ENCODE measurements at regions not wholly inside any gene's neighbourhood (a gene's known extent, or its start where the extent isn't known, plus 50 kb on each side); places are given as distances from the start of the nearest gene placed in this dataset.

DNA sequence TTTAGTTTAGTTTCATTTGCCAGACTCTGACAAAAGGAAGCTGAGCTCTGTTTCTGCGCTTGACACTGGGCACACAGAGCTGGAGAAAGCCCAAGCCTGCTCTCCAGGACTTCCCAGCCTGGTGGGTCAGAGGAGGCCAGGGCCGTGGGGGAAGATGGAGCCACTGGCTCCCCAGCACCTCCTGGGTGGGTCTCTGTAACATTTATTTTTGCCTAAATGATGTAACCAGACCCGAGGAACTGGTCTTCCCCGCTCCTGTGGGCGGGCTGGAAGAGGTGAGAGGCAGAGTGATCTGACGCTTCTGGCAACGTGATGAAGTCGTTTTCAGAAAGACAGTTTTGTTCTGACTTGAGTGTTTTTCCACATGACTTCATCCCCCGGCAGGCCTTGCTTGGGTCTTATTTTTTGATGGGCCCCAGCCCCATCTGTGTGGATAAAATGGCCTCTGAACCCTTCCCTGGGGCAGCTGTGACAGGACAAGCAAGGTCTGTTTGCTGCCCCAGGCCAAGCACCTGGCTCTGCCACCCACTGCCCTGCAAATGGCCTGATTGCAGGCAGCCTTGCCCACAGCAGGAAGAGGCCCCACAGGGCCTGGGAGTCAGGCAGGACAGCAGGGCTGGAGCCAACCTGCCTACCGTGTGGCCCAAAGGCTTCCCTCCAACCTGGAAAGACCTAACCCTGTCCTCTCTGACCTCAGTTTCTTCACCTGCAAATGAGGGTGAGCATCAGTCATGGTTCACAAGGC is 304.9 kb upstream of the ZMIZ1 start:
- H3K9me3 ChIP-seq, result no peaks in the 10 kb centered on the region
- TF ChIP-seq, protein P1, sequence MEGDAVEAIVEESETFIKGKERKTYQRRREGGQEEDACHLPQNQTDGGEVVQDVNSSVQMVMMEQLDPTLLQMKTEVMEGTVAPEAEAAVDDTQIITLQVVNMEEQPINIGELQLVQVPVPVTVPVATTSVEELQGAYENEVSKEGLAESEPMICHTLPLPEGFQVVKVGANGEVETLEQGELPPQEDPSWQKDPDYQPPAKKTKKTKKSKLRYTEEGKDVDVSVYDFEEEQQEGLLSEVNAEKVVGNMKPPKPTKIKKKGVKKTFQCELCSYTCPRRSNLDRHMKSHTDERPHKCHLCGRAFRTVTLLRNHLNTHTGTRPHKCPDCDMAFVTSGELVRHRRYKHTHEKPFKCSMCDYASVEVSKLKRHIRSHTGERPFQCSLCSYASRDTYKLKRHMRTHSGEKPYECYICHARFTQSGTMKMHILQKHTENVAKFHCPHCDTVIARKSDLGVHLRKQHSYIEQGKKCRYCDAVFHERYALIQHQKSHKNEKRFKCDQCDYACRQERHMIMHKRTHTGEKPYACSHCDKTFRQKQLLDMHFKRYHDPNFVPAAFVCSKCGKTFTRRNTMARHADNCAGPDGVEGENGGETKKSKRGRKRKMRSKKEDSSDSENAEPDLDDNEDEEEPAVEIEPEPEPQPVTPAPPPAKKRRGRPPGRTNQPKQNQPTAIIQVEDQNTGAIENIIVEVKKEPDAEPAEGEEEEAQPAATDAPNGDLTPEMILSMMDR (IDR thresholded peaks at IDR 0.05), result no peak
- DNase-seq (no peak), ATAC-seq (peak in 1 of 4 donors; percentile 35)
- no peaks in the 10 kb centered on the region for H3K27me3 ChIP-seq (ENCODE audit: insufficient read depth in 3 of 3, low read length in 2 of 3)
- no peaks in the 10 kb centered on the region for H3K36me3 ChIP-seq (ENCODE audit: insufficient read depth in 1 of 2, low read depth in 1 of 2)
- H3K4me1 ChIP-seq, result no peaks in the 10 kb centered on the region
- 49 to 63% (median 56%) methylated on average over 10 of the region's 10 CpGs for WGBS, 3 donors
- intact Hi-C loops (cut with DNase I), result no loop called here
- H3K4me3 ChIP-seq, result no peak overlapping the region
- H3K27ac ChIP-seq, result no peak overlapping the region

DNA sequence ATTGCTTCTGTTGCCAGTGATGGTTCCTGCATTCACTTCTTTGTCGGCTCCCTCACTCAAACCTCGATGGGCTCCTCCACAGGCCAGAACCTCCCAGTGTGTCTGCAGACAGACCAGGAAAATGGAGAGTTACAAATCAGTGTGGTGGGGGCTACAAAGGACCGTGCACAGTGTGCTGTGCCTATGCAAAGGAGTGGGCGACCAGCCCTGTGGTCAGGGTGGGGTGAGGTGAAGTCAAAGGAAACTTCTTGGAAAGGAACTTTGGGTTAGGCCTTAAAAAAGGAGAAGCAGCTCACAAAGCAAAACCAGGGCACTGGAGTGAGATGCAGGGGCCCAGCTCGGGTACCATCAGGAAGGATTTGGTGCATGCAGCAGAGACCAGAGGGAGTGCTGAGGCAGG is 304.3 kb upstream of the ZMIZ1 start:
- no peak for DNase-seq
- Histone ChIP-seq H3K36me3 (ENCODE audit: insufficient read depth in 1 of 2, low read depth in 1 of 2) (no peaks in the 10 kb centered on the region), H3K9me3 (no peaks in the 10 kb centered on the region), H3K4me1 (no peaks in the 10 kb centered on the region), H3K27me3 (ENCODE audit: insufficient read depth in 3 of 3, low read length in 2 of 3) (no peaks in the 10 kb centered on the region), H3K4me3 (no peak overlapping the region), H3K27ac (no peak overlapping the region)
- no peak for ATAC-seq
- intact Hi-C loops (cut with DNase I), result no loop called here
- WGBS, 3 donors, result 81 to 94% (median 93%) methylated on average over 5 of the region's 5 CpGs
- TF ChIP-seq, protein P1 (IDR thresholded peaks at IDR 0.05), result no peak

- H3K27ac ChIP-seq, result no peak overlapping the region
Observed at GRCh38 chr10:78764846-78765430, 303.8 kb upstream of the ZMIZ1 start.

DNA sequence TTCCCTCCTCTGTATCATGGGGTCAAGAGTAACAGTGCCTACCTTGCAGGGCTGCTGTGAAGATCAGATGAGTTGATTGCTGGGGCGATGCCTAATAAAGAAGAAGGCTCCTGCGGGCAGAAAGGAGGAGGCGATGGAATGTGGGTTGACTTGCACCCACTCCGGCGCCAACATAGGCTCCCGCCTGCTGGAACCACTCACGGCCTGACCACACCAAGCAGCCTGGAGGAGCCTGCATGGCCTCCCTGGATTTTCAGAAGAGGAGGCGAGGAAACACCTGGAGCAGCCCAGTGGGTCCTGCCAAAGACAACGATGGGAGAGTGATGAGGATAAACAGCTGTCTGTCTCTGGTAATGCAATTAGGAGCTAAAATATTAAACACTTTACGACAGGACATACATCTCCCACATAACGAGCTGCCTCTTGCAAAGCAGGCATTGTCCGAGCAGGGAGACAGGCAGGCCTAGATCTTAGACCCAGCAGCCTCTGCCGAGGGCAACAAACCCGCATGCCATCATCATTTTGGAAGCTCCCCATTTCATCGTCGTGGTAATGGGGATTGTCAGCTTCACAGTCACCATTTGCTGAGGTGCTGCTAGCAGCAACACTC is 302.9 kb upstream of the ZMIZ1 start:
- Histone ChIP-seq H3K27me3 (ENCODE audit: insufficient read depth in 3 of 3, low read length in 2 of 3) (no peaks in the 10 kb centered on the region), H3K27ac (no peak overlapping the region), H3K9me3 (no peaks in the 10 kb centered on the region), H3K4me3 (no peak overlapping the region), H3K36me3 (ENCODE audit: insufficient read depth in 1 of 2, low read depth in 1 of 2) (no peaks in the 10 kb centered on the region), H3K4me1 (no peaks in the 10 kb centered on the region)
- ATAC-seq, result no peak
- WGBS, 3 donors, result 73 to 75% (median 74%) methylated on average over 16 of the region's 16 CpGs
- TF ChIP-seq, protein P1 (IDR thresholded peaks at IDR 0.05), result no peak
- intact Hi-C loops (cut with DNase I), result no loop called here
- DNase-seq, result no peak

More at GRCh38 chr10:78764846-78765430, 303.8 kb upstream of the ZMIZ1 start:
- Histone ChIP-seq H3K9me3 (no peaks in the 10 kb centered on the region), H3K27me3 (ENCODE audit: insufficient read depth in 3 of 3, low read length in 2 of 3) (no peaks in the 10 kb centered on the region), H3K4me1 (no peaks in the 10 kb centered on the region), H3K36me3 (ENCODE audit: insufficient read depth in 1 of 2, low read depth in 1 of 2) (no peaks in the 10 kb centered on the region), H3K4me3 (no peak overlapping the region)
- ATAC-seq (no peak), DNase-seq (no peak)
- WGBS, 3 donors, result 96 to 99% (median 98%) methylated on average over 4 of the region's 4 CpGs
- TF ChIP-seq, protein P1 (IDR thresholded peaks at IDR 0.05), result no peak
- intact Hi-C loops (cut with DNase I), result no loop called here
